GM18858 (cell line): ENCODE measurements at regions not wholly inside any gene's neighbourhood (a gene's known extent, or its start where the extent isn't known, plus 50 kb on each side); places are given as distances from the start of the nearest gene placed in this dataset.
"Not testable (repeated sequence)": the region's sequence is repeated elsewhere in the genome, so short reads cannot be mapped to it uniquely, and the experiment has no call there.

Experiments used
- ATAC-seq: cut with Tn5 transposase; IDR thresholded peaks from one replicate; pipeline ENCODE4 v1.9.1; 2021; ENCODE audit not compliant: unreplicated experiment

- no peak for ATAC-seq
These were observed 91.4 kb downstream of the MOBP start for GRCh38 chr3:39558775-39559306.

GRCh38 chr3:39559543-39559942 is 92.1 kb downstream of the MOBP start:
- no peak for ATAC-seq

GRCh38 chr3:39568508-39568907 is 101.0 kb downstream of the MOBP start:
- no peak for ATAC-seq

GRCh38 chr3:39569095-39569494 is 101.6 kb downstream of the MOBP start:
- no peak for ATAC-seq

DNA sequence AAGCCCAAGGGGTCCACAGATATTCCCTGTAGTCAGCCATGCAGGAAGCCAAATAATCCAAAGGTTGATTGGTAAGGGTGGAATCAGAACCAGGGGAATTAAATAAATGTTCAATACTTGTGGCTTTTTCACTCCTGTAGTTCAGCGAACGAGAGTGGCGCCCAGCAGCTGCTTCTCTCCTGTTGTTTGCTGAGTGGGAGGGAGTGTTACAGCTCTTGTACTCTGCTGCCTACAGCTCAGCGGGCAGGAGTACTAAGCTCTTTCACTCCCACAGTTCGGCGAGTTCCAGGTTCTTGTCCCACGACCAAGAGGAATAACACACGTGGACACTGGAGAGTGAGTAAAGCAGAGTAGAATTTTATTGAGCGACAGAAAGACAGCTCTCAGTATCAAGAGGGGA is 105.9 kb downstream of the MOBP start:
- no peak for ATAC-seq

- no peak for ATAC-seq
These were observed 110.1 kb downstream of the MOBP start for GRCh38 chr3:39577541-39577940.

DNA sequence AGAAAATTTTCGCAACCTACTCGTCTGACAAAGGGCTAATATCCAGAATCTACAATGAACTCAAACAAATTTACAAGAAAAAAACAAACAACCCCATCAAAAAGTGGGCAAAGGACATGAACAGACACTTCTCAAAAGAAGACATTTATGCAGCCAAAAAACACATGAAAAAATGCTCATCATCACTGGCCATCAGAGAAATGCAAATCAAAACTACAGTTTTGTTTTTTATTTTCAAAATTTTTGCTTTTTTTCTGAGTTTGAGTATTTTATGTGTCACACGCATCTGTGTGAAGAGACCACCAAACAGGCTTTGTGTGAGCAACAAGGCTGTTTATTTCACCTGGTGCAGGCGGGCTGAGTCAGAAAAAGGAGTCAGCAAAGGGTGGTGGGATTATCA is 118.7 kb downstream of the MOBP start:
- ATAC-seq = not testable (repeated sequence)

- no peak for ATAC-seq
These were observed 119.6 kb downstream of the MOBP start for GRCh38 chr3:39587113-39587512.

- ATAC-seq = no peak
These were observed 123.3 kb downstream of the MOBP start for GRCh38 chr3:39590806-39591205.

DNA sequence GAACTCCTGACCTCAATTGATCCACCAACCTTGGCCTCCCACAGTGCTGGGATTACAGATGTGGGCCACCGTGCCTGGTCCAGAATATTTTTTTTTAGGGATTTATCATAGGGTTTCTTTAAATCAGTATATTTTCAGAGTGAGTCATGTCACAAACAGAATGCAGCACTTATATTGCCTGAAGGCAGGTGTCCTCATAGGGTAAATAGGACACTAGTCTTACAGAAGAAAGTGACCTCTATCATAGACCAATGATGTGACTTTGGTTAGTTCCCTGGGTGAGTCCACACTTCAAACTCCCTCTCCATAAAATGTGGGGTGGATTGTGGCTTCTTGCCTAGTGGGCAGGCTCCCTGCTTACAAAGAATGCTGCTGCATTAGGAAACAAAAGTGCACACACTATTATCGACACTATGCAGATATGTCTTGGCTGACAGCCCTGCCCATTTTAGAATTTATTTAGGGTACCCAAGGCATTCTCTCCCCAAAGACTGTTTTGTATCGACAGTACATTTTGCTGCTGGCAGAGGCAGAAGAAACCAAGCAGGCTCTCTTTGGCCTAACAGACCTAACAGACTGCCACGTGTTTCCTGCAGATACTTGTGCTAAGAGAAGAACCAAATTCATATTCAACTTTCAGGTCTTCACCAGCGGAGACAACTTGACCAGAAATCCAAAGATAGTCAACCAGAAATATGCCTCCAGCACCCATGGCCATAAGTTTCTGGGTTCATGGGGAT is 125.0 kb downstream of the MOBP start:
- ATAC-seq = no peak

DNA sequence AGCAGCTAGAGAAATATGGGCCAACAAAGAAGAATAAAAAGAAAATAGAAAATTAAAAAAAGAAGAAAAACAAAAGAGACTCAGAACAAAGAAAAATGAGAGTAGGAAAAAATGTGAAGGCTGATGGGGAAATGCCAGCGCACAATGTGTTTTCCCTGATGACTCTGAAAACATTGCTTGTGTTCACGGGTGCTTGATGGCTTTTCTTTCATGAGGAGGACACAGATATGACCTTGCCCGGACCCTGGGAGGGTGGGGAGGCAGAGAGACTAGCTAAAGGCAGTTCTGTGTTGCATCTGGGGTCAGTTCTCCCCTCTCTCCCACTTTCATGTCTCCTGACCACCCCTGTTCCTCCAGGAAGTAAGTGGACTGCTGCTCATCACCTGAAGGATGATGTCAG is 125.9 kb downstream of the MOBP start:
- ATAC-seq = no peak

DNA sequence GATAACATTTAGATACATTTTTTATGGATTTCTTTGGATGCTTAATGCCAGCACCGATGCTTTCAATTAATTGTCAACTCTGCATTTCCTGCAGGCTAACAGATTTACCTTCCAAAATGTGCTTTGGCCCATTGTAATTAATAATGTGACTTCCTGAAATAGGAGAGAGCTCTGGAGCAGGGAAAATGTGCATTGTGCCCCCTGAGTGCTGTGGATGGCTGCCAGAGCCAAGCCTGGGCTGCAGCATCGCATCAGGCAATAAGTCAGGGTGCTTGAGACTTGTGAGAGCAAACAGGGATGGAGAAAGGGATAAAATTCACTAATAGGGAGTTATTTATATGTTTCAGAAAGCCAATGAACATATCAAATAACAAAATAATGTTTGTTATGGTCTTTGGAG is 133.8 kb downstream of the MOBP start:
- ATAC-seq = no peak

DNA sequence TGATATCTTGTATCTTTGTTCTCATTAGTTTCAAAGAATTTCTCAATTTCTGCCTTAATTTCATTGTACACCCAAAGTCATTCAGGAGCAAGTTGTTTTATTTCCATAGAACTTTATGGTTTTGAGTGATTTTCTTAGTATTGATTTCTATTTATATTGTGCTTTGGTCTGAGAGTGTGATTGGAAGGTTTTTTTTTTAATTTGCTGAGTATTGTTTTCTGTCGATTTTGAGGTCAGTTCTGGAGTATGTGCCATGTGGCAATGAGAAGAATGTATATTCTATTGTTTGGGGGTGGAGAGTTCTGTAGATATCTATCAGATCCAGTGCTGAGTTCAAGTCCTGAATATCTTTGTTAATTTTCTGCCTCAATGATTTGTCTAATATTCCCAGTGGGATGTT is 138.4 kb downstream of the MOBP start:
- no peak for ATAC-seq

GRCh38 chr3:39626198-39626597 is 158.7 kb downstream of the MOBP start:
- ATAC-seq = no peak

DNA sequence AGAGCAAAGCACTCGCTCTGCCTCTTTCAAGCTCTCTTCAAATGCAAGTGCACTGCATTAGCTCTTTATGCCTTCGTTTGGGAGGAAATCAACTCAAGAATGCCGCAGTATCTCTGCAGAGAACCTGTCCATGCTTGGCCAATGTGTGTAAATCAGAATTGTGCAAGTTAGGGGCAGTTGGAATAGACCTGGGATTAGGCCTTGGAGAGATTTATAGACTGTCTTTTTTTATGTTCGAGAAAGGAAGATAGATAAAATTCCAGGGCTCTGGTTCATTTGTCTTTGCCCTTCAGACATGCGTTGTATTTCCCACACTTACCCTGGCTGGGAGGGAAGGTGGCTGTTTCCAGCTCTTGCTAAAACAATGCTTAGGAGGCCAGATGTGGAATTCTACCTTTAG is 163.7 kb downstream of the MOBP start:
- no peak for ATAC-seq

- no peak for ATAC-seq
These were observed 170.3 kb downstream of the MOBP start for GRCh38 chr3:39637807-39638206.

DNA sequence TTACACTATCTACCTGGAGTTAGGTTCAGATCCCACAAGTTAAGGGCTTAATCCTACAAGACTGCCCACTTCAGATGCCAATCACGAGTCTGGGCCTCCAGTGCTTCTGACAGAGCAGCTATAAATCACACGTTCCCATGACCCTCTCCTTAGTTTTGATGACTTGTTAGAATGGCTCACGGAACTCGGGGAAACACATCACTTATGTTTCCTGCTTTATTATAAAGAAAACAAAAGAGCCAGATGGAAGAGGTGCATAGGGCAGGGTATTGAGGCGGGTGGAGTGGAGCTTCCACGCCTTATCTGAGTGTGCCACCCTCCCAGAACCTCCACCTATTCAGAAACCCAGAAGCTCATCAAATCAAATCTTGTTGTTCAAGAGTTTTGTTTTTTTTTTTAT is 170.8 kb downstream of the MOBP start:
- no peak for ATAC-seq

- no peak for ATAC-seq
These were observed 169.8 kb upstream of the MYRIP start for GRCh38 chr3:39639344-39640236.

GRCh38 chr3:39641274-39641673 is 168.1 kb upstream of the MYRIP start:
- no peak for ATAC-seq

DNA sequence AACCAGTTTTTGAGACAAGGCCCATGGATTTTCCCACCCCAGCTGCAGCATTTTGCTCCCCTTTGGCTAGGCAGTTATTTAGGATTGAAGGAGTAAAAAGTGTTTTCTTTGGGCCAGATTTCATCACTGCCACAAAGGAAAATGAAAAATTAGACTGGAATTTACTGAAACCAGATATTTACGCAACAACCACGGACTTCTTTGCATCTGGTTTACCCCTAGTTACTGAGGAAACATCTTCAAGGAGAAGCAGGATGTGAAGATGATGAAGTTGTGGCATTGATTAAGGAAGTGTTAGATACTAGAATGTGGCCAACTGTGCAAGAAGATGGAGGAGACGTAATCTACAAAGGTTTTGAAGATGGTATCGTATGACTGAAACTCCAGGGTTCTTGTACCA is 165.2 kb upstream of the MYRIP start:
- ATAC-seq = no peak

DNA sequence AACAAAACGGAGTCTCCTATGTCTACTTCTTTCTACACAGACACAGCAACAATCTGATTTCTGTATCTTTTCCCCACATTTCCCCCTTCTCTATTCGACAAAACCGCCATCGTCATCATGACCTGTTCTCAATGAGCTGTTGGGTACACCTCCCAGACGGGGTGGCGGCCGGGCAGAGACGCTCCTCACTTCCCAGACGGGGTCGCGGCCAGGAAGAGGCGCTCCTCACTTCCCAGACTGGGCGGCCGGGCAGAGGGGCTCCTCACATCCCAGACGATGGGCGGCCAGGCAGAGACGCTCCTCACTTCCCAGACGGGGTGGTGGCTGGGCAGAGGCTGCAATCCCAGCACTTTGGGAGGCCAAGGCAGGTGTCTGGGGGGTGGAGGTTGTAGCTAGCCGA is 158.2 kb upstream of the MYRIP start:
- not testable (repeated sequence) for ATAC-seq
